Activated CD4-positive, alpha-beta T cell treated with anti-CD3 and anti-CD28 coated beads, Interleukin-2, amount 10 ng/mL, durations not matched to agents 7 days and 5 days (primary cell): ENCODE measurements at regions not wholly inside any gene's neighbourhood (a gene's known extent, or its start where the extent isn't known, plus 50 kb on each side); places are given as distances from the start of the nearest gene placed in this dataset.
"Not testable (repeated sequence)": the region's sequence is repeated elsewhere in the genome, so short reads cannot be mapped to it uniquely, and the experiment has no call there.

Experiments
- CTCF ChIA-PET: fragments of 350-600 bp; sonication (Branson Sonifier 250); formaldehyde crosslinking; loops from one replicate; lab custom pipeline; 2021; ENCODE audit warnings: antibody characterized with exemption; lab: Charles Lee
- POLR2A ChIA-PET: fragments of 350-600 bp; sonication (Branson Sonifier 250); formaldehyde crosslinking; loops from one replicate; lab custom pipeline; 2021; ENCODE audit warnings: antibody characterized with exemption; lab: Charles Lee
- DNase-seq: peaks from one replicate; pipeline ENCODE4 v3.0.0-alpha.2; 2020
- H3K27ac Mint-ChIP-seq: one replicate; pipeline ENCODE4 v1.8.0; 2021; ENCODE audit warnings: mild to moderate bottlenecking, moderate library complexity, mixed read lengths
- H3K27me3 Mint-ChIP-seq: one replicate; pipeline ENCODE4 v1.8.0; 2021; ENCODE audit warnings: mixed read lengths
- H3K36me3 Mint-ChIP-seq: one replicate; pipeline ENCODE4 v1.8.0; 2021; ENCODE audit warnings: low read depth, mixed read lengths
- H3K4me1 Mint-ChIP-seq: one replicate; pipeline ENCODE4 v1.8.0; 2021; ENCODE audit warnings: mixed read lengths
- H3K4me3 Mint-ChIP-seq: one replicate; pipeline ENCODE4 v1.8.0; 2021; ENCODE audit warnings: mild to moderate bottlenecking, moderate library complexity, mixed read lengths
- H3K9me3 Mint-ChIP-seq: one replicate; pipeline ENCODE4 v1.8.0; 2021; ENCODE audit warnings: mixed read lengths

DNA sequence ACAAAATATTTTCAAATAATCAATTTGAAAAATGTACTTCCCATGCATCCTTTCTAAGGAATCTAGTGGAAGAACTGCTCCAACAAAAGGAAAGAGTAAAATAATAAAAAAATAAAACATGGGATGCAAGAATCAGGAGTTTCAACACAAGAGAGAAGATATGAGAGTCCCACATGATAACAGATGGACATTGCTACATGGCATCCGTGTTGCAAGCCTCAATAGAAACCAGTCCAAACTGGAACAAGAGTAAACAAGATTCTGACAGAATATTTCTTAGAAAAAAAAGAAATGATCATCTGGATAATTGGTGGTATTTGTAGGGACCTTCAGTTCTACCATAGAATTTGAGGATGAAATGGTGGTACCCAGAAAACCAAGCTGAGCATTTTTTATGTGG is 186.8 kb downstream of the FRK start:
- Mint-ChIP-seq H3K27ac (no peak overlapping the region), H3K9me3 (no peaks in the 10 kb centered on the region), H3K4me1 (no peaks in the 10 kb centered on the region), H3K4me3 (no peak overlapping the region), H3K27me3 (peaks cover 2% of the 10 kb centered on the region), H3K36me3 (no peaks in the 10 kb centered on the region)
- DNase-seq = no peak
- ChIA-PET POLR2A (no interaction called here), CTCF (no interaction called here)

DNA sequence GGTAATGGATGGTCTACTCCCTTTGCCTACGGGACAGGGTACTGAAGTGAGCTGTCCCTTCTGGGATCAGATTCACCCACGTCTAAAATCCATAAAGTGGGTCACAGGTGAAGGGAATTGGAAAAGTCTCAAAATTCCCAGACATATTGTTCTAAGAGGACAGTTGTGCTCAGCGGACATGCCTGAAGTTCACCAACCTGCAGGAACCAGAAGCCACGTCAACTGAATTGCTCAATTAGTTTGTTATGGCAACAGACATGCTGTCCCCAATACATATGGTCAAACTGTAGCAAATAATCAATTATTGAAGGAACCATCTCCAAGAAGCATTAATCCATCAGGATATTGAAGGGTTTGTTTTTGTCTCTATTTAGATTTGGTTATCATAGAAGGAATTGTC is 190.2 kb downstream of the FRK start:
- Mint-ChIP-seq H3K27me3 (peaks cover 2% of the 10 kb centered on the region), H3K36me3 (no peaks in the 10 kb centered on the region), H3K27ac (no peak overlapping the region), H3K4me1 (no peaks in the 10 kb centered on the region), H3K4me3 (no peak overlapping the region), H3K9me3 (no peaks in the 10 kb centered on the region)
- POLR2A ChIA-PET = no interaction called here
- CTCF ChIA-PET = no interaction called here
- DNase-seq = no peak

DNA sequence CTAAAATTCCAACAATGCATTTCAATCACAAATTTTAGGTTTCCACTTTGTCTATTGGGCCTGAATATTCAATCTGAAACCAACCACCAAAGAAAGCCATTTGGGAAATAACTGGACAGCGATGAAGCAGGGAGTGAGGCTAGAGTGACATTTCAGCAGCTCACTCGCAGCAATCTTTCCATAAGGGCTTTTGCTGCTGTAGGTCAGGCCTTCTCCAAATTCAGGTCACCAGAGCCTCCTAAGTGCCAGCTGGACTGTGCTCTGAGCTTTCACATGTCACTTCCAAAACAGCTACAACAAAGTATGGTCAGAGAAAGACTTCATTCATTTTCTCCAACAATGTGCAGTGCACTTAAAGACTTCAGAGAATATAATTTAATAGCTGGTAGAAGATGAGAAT is 194.8 kb downstream of the FRK start:
- Mint-ChIP-seq H3K4me1 (no peaks in the 10 kb centered on the region), H3K27me3 (peaks cover 2% of the 10 kb centered on the region), H3K4me3 (no peak overlapping the region), H3K9me3 (no peaks in the 10 kb centered on the region), H3K36me3 (no peaks in the 10 kb centered on the region), H3K27ac (no peak overlapping the region)
- POLR2A ChIA-PET = no interaction called here
- CTCF ChIA-PET = no interaction called here
- no peak for DNase-seq

DNA sequence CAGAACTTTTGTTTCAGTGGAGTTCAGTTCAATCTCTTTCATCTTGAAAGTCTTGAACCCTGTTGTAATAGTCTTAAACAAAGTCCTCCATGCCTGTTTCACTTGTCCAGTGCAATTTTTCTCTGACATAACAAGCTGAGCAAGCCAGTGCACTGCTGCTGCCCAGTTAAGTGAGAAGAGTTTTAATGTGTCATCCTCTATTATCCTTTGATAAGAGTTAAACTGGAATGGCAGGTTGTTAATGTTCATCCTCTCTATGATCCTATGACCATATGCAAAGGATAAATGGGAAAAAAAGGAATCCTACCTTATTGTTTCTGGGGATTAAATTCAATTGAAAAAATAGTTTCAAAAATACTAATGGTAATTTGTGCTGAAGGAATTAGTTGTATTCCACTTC is 197.5 kb downstream of the FRK start:
- H3K4me1 Mint-ChIP-seq = no peaks in the 10 kb centered on the region
- H3K27me3 Mint-ChIP-seq = no peaks in the 10 kb centered on the region
- no peak for DNase-seq
- no peaks in the 10 kb centered on the region for H3K36me3 Mint-ChIP-seq
- ChIA-PET CTCF (no interaction called here), POLR2A (no interaction called here)
- no peak overlapping the region for H3K4me3 Mint-ChIP-seq
- H3K9me3 Mint-ChIP-seq = no peaks in the 10 kb centered on the region
- no peak overlapping the region for H3K27ac Mint-ChIP-seq

DNA sequence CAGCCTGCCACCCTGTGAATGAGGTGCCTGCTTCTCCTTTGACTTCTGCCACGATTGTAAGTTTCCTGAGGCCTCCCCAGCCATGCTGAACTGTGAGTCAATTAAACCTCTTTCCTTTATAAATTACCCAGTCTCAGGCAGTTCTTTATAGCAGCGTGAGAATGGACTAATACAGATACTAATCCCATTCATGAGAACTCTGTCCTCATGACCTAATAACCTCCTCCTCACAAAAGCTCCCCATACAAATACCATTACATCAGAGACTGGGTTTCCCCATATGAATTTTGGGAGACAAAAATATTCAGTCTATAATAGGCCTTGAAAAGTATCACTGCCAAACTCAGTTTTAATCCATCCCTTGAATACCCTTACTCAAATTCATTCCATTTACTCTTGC is 199.0 kb downstream of the FRK start:
- H3K4me3 Mint-ChIP-seq, DNase-seq, H3K36me3 Mint-ChIP-seq, H3K27ac Mint-ChIP-seq, H3K4me1 Mint-ChIP-seq, H3K9me3 Mint-ChIP-seq, H3K27me3 Mint-ChIP-seq, POLR2A ChIA-PET, CTCF ChIA-PET: not testable (repeated sequence)

DNA sequence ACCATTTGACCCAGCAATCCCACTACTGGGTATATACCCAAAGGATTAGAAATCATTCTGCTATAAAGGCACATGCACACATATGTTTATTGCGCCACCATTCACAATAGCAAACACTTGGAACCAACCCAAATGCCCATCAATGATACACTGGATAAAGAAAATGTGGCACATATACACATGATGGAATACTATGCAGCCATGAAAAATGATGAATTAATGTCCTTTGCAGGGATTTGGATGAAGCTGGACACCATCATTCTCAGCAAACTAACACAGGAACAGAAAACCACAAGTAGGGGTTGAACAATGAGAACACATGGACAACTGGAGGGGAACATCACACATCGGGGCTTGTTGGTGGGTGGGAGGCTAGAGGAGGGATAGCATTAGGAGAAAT is 201.1 kb downstream of the FRK start:
- H3K27ac Mint-ChIP-seq, DNase-seq, H3K27me3 Mint-ChIP-seq, H3K36me3 Mint-ChIP-seq, POLR2A ChIA-PET, H3K4me1 Mint-ChIP-seq, H3K9me3 Mint-ChIP-seq, H3K4me3 Mint-ChIP-seq, CTCF ChIA-PET: not testable (repeated sequence)

DNA sequence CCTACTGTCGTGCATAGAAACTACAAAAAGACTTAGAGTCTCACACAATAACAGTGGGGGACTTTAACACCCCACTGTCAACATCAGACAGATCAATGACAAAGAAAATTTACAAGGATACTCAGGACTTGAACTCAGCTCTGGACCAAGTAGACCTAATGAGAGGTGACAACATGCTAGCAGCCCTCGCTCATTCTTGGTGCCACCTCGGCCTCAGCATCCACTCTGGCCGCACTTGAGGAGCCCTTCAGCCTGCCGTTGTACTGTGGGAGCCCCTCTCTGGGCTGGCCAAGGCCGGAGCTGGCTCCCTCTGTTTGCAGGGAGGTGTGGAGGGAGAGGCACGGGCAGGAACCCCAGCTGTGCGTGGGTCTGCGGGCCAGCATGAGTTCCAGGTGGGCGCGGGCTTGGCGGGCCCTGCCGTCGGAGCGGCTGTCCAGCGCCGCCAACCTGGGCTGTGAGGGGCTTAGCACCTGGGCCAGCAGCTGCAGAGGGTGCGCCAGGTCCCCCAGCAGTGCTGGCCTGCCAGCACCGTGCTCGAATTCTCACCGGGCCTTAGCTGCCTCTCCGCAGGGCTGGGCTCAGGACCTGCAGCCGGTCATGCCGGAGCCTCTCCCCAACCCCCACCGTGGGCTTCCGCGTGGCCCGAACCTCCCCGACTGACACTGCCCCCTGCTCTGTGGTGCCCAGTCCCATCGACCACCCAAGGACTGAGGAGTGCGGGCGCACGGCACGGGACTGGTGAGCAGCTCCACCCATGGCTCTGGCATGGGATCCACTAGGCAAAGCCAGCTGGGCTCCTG is 205.6 kb downstream of the FRK start:
- CTCF ChIA-PET = no interaction called here
- H3K36me3 Mint-ChIP-seq = no peaks in the 10 kb centered on the region
- H3K4me3 Mint-ChIP-seq = no peak overlapping the region
- H3K9me3 Mint-ChIP-seq = peaks cover 10% of the 10 kb centered on the region
- no peaks in the 10 kb centered on the region for H3K4me1 Mint-ChIP-seq
- no peaks in the 10 kb centered on the region for H3K27me3 Mint-ChIP-seq
- no peak overlapping the region for H3K27ac Mint-ChIP-seq
- DNase-seq = no peak
- POLR2A ChIA-PET = no interaction called here

DNA sequence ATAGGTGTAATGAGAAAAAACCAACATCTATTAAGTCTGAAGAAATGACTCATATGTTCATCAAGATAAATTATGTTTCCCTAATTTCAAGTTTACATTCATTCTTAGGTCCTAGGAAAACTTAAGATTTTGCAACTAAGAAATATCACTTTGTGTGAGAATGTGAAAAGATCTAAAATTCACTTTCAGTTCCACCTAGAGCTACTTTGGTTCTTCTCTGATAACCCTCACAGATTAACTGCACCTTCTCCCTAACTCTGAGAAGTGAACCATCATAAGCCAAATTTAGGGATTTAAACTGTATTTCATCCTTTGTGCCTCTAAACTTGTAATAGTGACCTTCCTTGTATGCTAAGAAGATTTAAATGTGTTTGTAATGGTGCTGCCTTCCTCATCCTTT is 213.0 kb downstream of the FRK start:
- Mint-ChIP-seq H3K27me3 (no peaks in the 10 kb centered on the region), H3K27ac (no peak overlapping the region), H3K4me1 (no peaks in the 10 kb centered on the region), H3K9me3 (no peaks in the 10 kb centered on the region), H3K36me3 (no peaks in the 10 kb centered on the region), H3K4me3 (no peak overlapping the region)
- ChIA-PET CTCF (no interaction called here), POLR2A (no interaction called here)
- DNase-seq = no peak

DNA sequence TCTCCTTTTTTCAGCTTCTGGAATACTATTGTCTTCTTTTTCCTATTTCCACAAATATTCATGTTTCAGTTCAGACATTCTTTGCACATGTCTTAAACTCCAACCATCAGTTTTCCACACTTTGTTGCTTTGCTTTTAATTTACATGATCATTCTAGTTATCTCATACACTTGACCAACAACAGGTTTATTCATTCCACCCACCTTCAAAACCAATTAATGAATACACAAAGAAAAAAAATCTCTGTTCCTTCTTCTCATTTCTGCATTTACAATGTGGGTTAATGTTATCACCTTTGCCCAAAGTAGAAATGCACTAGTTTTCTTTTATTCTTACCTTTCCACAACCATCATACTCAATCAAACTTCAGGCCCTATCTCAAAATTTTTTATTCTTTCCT is 216.7 kb downstream of the FRK start:
- no peak overlapping the region for H3K4me3 Mint-ChIP-seq
- H3K4me1 Mint-ChIP-seq = no peaks in the 10 kb centered on the region
- POLR2A ChIA-PET = no interaction called here
- CTCF ChIA-PET = no interaction called here
- H3K27me3 Mint-ChIP-seq = peaks cover 2% of the 10 kb centered on the region
- no peaks in the 10 kb centered on the region for H3K9me3 Mint-ChIP-seq
- H3K36me3 Mint-ChIP-seq = no peaks in the 10 kb centered on the region
- peak overlapping the region; percentile 54 for H3K27ac Mint-ChIP-seq
- DNase-seq = no peak

DNA sequence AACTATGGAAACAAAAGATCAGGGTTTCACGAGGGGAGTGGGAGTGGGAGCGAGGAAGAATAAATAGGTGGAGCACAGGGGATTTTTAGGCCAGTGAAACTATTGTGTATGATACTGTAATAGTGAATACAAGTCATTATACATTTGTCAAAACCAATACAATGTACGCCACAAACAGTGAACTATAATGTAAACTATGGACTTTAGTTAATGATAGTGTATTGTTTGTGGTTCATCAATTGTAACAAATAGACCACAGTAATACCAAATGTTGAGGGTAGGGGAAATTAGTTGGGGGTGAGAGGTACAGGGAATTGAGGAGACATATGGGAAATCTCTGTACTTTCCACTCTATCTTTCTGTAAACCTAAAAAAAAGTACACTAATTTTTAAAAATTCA is 218.4 kb downstream of the FRK start:
- Mint-ChIP-seq H3K27me3 (peaks cover 2% of the 10 kb centered on the region), H3K9me3 (no peaks in the 10 kb centered on the region), H3K4me3 (no peak overlapping the region), H3K27ac (no peak overlapping the region), H3K36me3 (no peaks in the 10 kb centered on the region), H3K4me1 (no peaks in the 10 kb centered on the region)
- no peak for DNase-seq
- CTCF ChIA-PET = no interaction called here
- POLR2A ChIA-PET = no interaction called here

DNA sequence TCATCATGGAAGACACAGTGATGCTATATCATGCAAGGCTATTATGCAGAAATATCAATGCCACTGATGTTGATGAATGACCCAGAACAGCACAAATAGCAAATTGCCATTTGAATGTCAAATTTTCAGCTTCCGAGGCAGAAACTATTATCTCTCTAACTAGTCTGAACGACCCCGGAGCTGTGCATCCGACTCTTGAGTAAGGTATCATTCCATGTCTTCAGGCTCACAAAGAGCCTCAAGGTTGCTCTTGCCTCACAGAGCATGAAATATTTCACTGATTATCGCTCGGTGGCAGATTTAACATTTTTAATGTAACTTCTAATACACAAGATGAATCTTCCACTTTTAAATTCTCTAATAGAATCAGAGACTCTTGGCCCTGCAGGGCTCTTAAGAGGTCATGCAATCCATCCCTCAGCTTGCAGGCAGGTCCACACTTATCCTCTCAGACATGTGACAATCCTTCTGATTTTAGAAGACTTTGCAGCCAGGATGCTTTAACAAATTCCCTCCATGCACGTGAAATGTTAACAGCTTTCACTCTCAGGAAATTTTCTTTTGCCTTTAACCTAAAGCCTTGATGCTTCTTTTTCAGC is 221.0 kb downstream of the FRK start:
- ChIA-PET POLR2A (no interaction called here), CTCF (no interaction called here)
- Mint-ChIP-seq H3K27me3 (peaks cover 2% of the 10 kb centered on the region), H3K36me3 (no peaks in the 10 kb centered on the region), H3K27ac (no peak overlapping the region), H3K4me1 (no peaks in the 10 kb centered on the region), H3K9me3 (peaks cover 3% of the 10 kb centered on the region), H3K4me3 (no peak overlapping the region)
- DNase-seq = no peak

DNA sequence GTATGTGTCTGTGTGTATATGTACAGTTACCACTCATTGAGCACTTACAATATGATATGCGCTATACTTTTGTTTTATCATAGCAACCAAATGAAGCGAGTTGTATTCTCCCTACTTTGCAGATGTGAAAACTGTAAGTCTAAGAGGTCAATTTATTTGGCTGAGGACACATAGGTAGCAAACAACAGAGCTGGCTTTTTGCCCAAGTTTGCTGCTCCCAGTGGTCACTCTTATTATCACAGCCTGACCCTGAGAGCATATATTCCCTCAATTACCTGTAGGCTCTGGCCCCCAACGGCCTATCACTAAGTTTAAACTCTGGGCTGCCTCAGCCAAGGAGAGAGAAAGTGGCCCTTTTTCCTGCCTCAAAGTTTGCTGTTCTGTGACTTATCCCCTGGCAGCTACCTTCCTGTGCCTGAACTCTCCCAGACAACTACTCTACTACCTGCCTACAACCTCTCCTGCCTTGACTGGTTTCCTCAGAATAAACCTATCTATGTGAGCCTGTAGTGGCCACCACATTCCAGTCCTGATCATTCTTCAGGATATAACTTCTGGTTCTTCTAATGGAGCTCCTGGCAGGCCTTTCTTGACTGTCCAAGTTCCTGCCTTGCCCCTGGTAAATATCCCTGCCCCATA is 221.8 kb downstream of the FRK start:
- Mint-ChIP-seq H3K9me3 (peaks cover 3% of the 10 kb centered on the region), H3K36me3 (no peaks in the 10 kb centered on the region), H3K4me1 (no peaks in the 10 kb centered on the region), H3K27me3 (peaks cover 2% of the 10 kb centered on the region), H3K4me3 (no peak overlapping the region), H3K27ac (no peak overlapping the region)
- POLR2A ChIA-PET = no interaction called here
- no peak for DNase-seq
- CTCF ChIA-PET = no interaction called here

DNA sequence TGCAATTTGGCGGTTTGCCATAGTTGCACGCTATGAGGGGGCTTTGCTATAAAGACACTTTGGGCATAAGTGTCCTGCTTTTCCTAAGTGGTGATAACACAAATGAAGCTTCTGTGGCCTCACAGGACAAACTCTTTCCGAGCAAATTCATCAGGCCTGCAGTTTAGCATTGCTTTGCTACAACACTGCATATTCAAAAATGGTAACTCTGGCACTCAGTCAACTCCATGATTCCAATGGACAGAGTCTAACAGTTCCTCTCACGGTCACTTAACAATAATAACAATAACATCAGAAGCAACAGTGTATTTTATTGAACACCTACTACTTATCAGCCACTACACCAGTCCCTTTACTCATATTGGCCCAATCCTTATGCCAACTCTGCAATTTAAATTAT is 222.5 kb downstream of the FRK start:
- DNase-seq = no peak
- CTCF ChIA-PET = no interaction called here
- H3K4me1 Mint-ChIP-seq = no peaks in the 10 kb centered on the region
- peaks cover 2% of the 10 kb centered on the region for H3K27me3 Mint-ChIP-seq
- no peak overlapping the region for H3K27ac Mint-ChIP-seq
- no peaks in the 10 kb centered on the region for H3K36me3 Mint-ChIP-seq
- POLR2A ChIA-PET = no interaction called here
- H3K4me3 Mint-ChIP-seq = no peak overlapping the region
- H3K9me3 Mint-ChIP-seq = peaks cover 3% of the 10 kb centered on the region
